ENCODE measurements at regions not wholly inside any gene's neighbourhood (a gene's known extent, or its start where the extent isn't known, plus 50 kb on each side); places are given as distances from the start of the nearest gene placed in this dataset.

GRCh38 chr6:169972736-169973135, 221.3 kb downstream of the ERMARD start:
- no peaks in the 10 kb centered on the region for H3F3A ChIP-seq (ENCODE audit: control insufficient read depth, insufficient read depth)
- no peak for TF ChIP-seq EZH2phosphoT487 (IDR thresholded peaks at IDR 0.05; ENCODE audit: borderline replicate concordance, low read length)
- TF ChIP-seq CTCF (IDR thresholded peaks at IDR 0.05; ENCODE audit: low read depth, low read length, poor library complexity, severe bottlenecking) = no peak
- H3K4me1 ChIP-seq (ENCODE audit: control insufficient read depth, low read length) = no peaks in the 10 kb centered on the region
- no peaks in the 10 kb centered on the region for H3K9me2 ChIP-seq (replicated peaks; ENCODE audit: control insufficient read depth, low read length)
- no peak overlapping the region for H3K4me3 ChIP-seq (ENCODE audit: low read length)
- no peaks in the 10 kb centered on the region for H4K20me1 ChIP-seq (ENCODE audit: control insufficient read depth, insufficient read depth, low read depth, low read length)
- no peak overlapping the region for H3K27ac ChIP-seq (ENCODE audit: low read depth, low read length)
- no peaks in the 10 kb centered on the region for H3K9me3 ChIP-seq (ENCODE audit: control insufficient read depth, insufficient read depth, low read length)
- no peak overlapping the region for H3K4me2 ChIP-seq (ENCODE audit: low read length)
- no peaks in the 10 kb centered on the region for H3K36me3 ChIP-seq (ENCODE audit: control insufficient read depth, low read length)
- no peaks in the 10 kb centered on the region for H3K79me2 ChIP-seq (ENCODE audit: control insufficient read depth, low read length)
- no peaks in the 10 kb centered on the region for H3K27me3 ChIP-seq (ENCODE audit: control insufficient read depth, low read length)

GRCh38 chr6:169972101-169972651, 220.8 kb downstream of the ERMARD start:
- no peaks in the 10 kb centered on the region for H3K36me3 ChIP-seq (ENCODE audit: control insufficient read depth, low read length)
- no peaks in the 10 kb centered on the region for H3K27me3 ChIP-seq (ENCODE audit: control insufficient read depth, low read length)
- H4K20me1 ChIP-seq (ENCODE audit: control insufficient read depth, insufficient read depth, low read depth, low read length) = no peaks in the 10 kb centered on the region
- no peak overlapping the region for H3K4me3 ChIP-seq (ENCODE audit: low read length)
- no peaks in the 10 kb centered on the region for H3K9me2 ChIP-seq (replicated peaks; ENCODE audit: control insufficient read depth, low read length)
- H3K9me3 ChIP-seq (ENCODE audit: control insufficient read depth, insufficient read depth, low read length) = no peaks in the 10 kb centered on the region
- no peak overlapping the region for H3K4me2 ChIP-seq (ENCODE audit: low read length)
- H3K79me2 ChIP-seq (ENCODE audit: control insufficient read depth, low read length) = no peaks in the 10 kb centered on the region
- H3K27ac ChIP-seq (ENCODE audit: low read depth, low read length) = no peak overlapping the region
- H3F3A ChIP-seq (ENCODE audit: control insufficient read depth, insufficient read depth) = no peaks in the 10 kb centered on the region
- H3K4me1 ChIP-seq (ENCODE audit: control insufficient read depth, low read length) = no peaks in the 10 kb centered on the region
- TF ChIP-seq CTCF (IDR thresholded peaks at IDR 0.05; ENCODE audit: low read depth, low read length, poor library complexity, severe bottlenecking) (no peak), EZH2phosphoT487 (IDR thresholded peaks at IDR 0.05; ENCODE audit: borderline replicate concordance, low read length) (no peak)

GRCh38 chr6:169971081-169971861, 219.8 kb downstream of the ERMARD start:
- no peaks in the 10 kb centered on the region for H3K36me3 ChIP-seq (ENCODE audit: control insufficient read depth, low read length)
- H3K4me1 ChIP-seq (ENCODE audit: control insufficient read depth, low read length) = no peaks in the 10 kb centered on the region
- no peak overlapping the region for H3K4me3 ChIP-seq (ENCODE audit: low read length)
- H4K20me1 ChIP-seq (ENCODE audit: control insufficient read depth, insufficient read depth, low read depth, low read length) = no peaks in the 10 kb centered on the region
- no peaks in the 10 kb centered on the region for H3K9me2 ChIP-seq (replicated peaks; ENCODE audit: control insufficient read depth, low read length)
- H3K4me2 ChIP-seq (ENCODE audit: low read length) = no peak overlapping the region
- TF ChIP-seq EZH2phosphoT487 (IDR thresholded peaks at IDR 0.05; ENCODE audit: borderline replicate concordance, low read length) = no peak
- TF ChIP-seq CTCF (IDR thresholded peaks at IDR 0.05; ENCODE audit: low read depth, low read length, poor library complexity, severe bottlenecking) = no peak
- H3K9me3 ChIP-seq (ENCODE audit: control insufficient read depth, insufficient read depth, low read length) = no peaks in the 10 kb centered on the region
- no peaks in the 10 kb centered on the region for H3K27me3 ChIP-seq (ENCODE audit: control insufficient read depth, low read length)
- H3F3A ChIP-seq (ENCODE audit: control insufficient read depth, insufficient read depth) = no peaks in the 10 kb centered on the region
- no peaks in the 10 kb centered on the region for H3K79me2 ChIP-seq (ENCODE audit: control insufficient read depth, low read length)
- no peak overlapping the region for H3K27ac ChIP-seq (ENCODE audit: low read depth, low read length)
